ENCODE measurements at regions not wholly inside any gene's neighbourhood (a gene's known extent, or its start where the extent isn't known, plus 50 kb on each side); places are given as distances from the start of the nearest gene placed in this dataset.

GRCh38 chr3:35500641-35501350 is 138.5 kb upstream of the ARPP21 start:
- H3K4me3 ChIP-seq (replicated peaks; ENCODE audit: low read depth, low read length): no peak overlapping the region
- no peak for TF ChIP-seq CTCF (IDR thresholded peaks at IDR 0.05; ENCODE audit: low read length, missing control alignments)
- DNase-seq (ENCODE audit: low read depth): no peak

DNA sequence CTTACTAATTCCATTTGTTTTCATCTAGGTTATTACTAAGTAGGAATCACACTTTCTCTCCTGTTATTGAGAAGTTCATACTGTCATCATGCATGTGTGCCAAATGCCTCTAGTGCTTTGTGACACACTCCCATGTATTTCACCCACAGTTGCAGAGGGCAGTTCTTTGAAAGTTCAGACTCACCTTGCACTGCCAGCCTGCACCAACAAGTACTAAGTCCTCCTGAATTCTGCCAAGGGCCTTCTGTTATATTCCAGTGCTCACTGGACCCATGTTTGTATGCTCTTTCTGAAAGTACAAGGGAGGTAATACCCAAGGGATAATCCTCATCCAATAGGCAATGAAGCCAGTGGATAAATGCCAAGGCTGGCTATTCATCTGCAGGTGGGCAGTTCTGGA is 136.6 kb upstream of the ARPP21 start:
- DNase-seq (ENCODE audit: low read depth): no peak
- H3K4me3 ChIP-seq (replicated peaks; ENCODE audit: low read depth, low read length): no peak overlapping the region
- TF ChIP-seq CTCF (IDR thresholded peaks at IDR 0.05; ENCODE audit: low read length, missing control alignments): no peak

DNA sequence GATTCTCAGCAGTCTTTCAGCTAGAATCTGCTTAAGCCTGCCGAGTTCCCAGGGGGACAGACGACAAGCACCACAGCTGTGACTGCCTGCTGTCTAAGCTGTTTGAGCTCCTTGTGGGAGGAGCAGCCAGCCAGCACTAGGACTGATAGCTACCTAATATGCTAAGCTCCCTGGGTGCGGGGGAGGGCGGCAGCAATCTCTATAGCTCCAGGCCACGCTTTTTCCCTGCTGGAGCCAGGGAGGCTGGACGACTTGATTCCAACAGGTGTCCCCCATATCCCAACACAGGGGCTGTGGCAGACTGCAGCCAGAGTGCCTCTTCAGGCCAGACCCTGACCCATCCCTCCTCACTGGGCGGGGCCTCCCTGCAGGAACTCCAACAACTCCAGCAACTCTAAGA is 134.1 kb upstream of the ARPP21 start:
- no peak for TF ChIP-seq CTCF (IDR thresholded peaks at IDR 0.05; ENCODE audit: low read length, missing control alignments)
- no peak for DNase-seq (ENCODE audit: low read depth)
- no peak overlapping the region for H3K4me3 ChIP-seq (replicated peaks; ENCODE audit: low read depth, low read length)

DNA sequence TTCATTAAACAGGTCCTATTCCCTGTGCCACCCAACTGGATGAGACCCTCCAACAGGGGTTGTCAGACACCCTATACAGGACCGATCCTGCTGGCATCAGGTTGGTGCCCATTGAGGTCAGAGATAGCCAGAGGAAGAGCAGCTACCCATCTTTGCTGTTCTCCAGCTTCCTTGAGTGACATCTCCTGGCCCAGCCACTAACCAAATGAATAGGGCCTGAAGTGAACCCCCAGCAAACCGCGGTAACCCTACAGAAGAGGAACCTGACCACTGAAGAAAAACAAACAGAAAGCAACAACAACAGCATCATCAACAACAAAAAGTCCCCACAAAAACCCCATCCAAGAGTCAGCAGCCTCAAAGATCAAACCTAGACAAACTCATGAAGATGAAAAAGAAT is 133.6 kb upstream of the ARPP21 start:
- no peak overlapping the region for H3K4me3 ChIP-seq (replicated peaks; ENCODE audit: low read depth, low read length)
- no peak for DNase-seq (ENCODE audit: low read depth)
- TF ChIP-seq CTCF (IDR thresholded peaks at IDR 0.05; ENCODE audit: low read length, missing control alignments): no peak

GRCh38 chr3:35519936-35520335 is 119.4 kb upstream of the ARPP21 start:
- DNase-seq (ENCODE audit: low read depth): no peak
- no peak for TF ChIP-seq CTCF (IDR thresholded peaks at IDR 0.05; ENCODE audit: low read length, missing control alignments)
- H3K4me3 ChIP-seq (replicated peaks; ENCODE audit: low read depth, low read length): no peak overlapping the region

GRCh38 chr3:35521196-35521595 is 118.1 kb upstream of the ARPP21 start:
- no peak overlapping the region for H3K4me3 ChIP-seq (replicated peaks; ENCODE audit: low read depth, low read length)
- DNase-seq (ENCODE audit: low read depth): no peak
- TF ChIP-seq CTCF (IDR thresholded peaks at IDR 0.05; ENCODE audit: low read length, missing control alignments): no peak

DNA sequence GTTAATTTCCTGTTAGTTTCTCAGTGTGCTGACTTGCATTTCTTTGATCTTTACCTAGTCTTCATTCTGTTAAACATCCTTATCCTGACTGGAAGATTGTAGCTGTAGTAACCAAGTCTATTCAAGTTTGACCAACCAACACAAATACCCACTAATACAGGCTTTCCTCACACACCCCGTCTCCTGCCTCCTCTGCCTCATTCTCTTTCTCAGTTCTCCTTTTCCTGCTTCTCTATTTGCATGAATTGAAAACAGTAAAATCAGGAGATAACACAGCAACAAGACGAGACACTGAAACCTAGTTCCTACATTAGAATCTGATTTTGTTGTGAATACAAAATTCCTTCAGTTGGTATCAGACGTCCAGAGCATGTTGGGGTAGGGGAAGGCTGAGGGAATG is 116.9 kb upstream of the ARPP21 start:
- no peak overlapping the region for H3K4me3 ChIP-seq (replicated peaks; ENCODE audit: low read depth, low read length)
- DNase-seq (ENCODE audit: low read depth): no peak
- TF ChIP-seq CTCF (IDR thresholded peaks at IDR 0.05; ENCODE audit: low read length, missing control alignments): no peak

All from fibroblast of pulmonary artery (primary cell).